Effector CD8-positive, alpha-beta T cell (primary cell): ENCODE measurements at regions not wholly inside any gene's neighbourhood (a gene's known extent, or its start where the extent isn't known, plus 50 kb on each side); places are given as distances from the start of the nearest gene placed in this dataset.

Experiments
- DNase-seq: peaks from one replicate; lab custom pipeline; 2025; lab: John Stamatoyannopoulos, UW

- no peak for DNase-seq
Observed at GRCh38 chr5:1939256-1939655, 56.5 kb upstream of the IRX4 start.

- no peak for DNase-seq
Observed at GRCh38 chr5:1938310-1939000, 55.7 kb upstream of the IRX4 start.

- DNase-seq = no peak
Observed at GRCh38 chr5:1937590-1937989, 54.9 kb upstream of the IRX4 start.

- DNase-seq = no peak
Observed at GRCh38 chr5:1936901-1937300, 54.2 kb upstream of the IRX4 start.

- DNase-seq = no peak
Observed at GRCh38 chr5:1936413-1936812, 53.7 kb upstream of the IRX4 start.

- DNase-seq = no peak
Observed at GRCh38 chr5:1934801-1935429, 52.2 kb upstream of the IRX4 start.

GRCh38 chr5:1934056-1934394 is 51.3 kb upstream of the IRX4 start:
- no peak for DNase-seq

- DNase-seq = no peak
Observed at GRCh38 chr5:1933364-1934055, 50.8 kb upstream of the IRX4 start.
